Esophagus squamous epithelium (tissue), 5 donors: ENCODE measurements at regions not wholly inside any gene's neighbourhood (a gene's known extent, or its start where the extent isn't known, plus 50 kb on each side); places are given as distances from the start of the nearest gene placed in this dataset.

Experiments used
- DNase-seq: peaks from one replicate; lab custom pipeline; 2025; lab: John Stamatoyannopoulos, UW
- H3K27ac ChIP-seq, 4 donors: fragments of 200-600 bp; sonication (generic); one replicate each; pipeline ENCODE4 v1.5.1; 2016 to 2019; ENCODE audit warnings: mild to moderate bottlenecking in 1 of 4
- H3K27me3 ChIP-seq, 4 donors: fragments of 200-600 bp; sonication (generic); 1 replicate in 3 of 4; 2 replicates in 1 of 4; pipeline versions ENCODE4 v1.5.1 to v1.6.0; 2017 to 2021; ENCODE audit warnings: antibody characterized with exemption in 1 of 4
- H3K36me3 ChIP-seq, 3 donors: fragments of 200-600 bp; sonication (generic); one replicate each; pipeline ENCODE4 v1.5.1; 2016 to 2019
- H3K4me1 ChIP-seq, 3 donors: fragments of 200-600 bp; sonication (generic); one replicate each; pipeline ENCODE4 v1.5.1; 2017 to 2019
- H3K4me3 ChIP-seq, 4 donors: fragments of 200-600 bp; sonication (generic); 1 replicate in 3 of 4; 2 replicates in 1 of 4; pipeline ENCODE4 v1.5.1; 2016 to 2019; ENCODE audit warnings: mild to moderate bottlenecking in 2 of 4, moderate library complexity in 1 of 4
- H3K9me3 ChIP-seq, 3 donors: fragments of 200-600 bp; sonication (generic); one replicate each; pipeline ENCODE4 v1.5.1; 2016 to 2019
- CTCF ChIP-seq, 6 experiments: fragments of 450-650 bp in 4 of 6; fragments of 200-600 bp in 2 of 6; sonication (generic) in 2 of 6; IDR thresholded peaks; one replicate each; pipeline ENCODE4 v1.5.1; 2016 to 2019; ENCODE audit warnings: antibody characterized with exemption in 6 of 6, mild to moderate bottlenecking in 4 of 6, moderate library complexity in 4 of 6
- POLR2A ChIP-seq, 4 donors: fragments of 450-650 bp; IDR thresholded peaks; one replicate each; pipeline ENCODE4 v1.6.1; 2017; ENCODE audit warnings: antibody characterized with exemption in 4 of 4, mild to moderate bottlenecking in 4 of 4, moderate library complexity in 3 of 4
- WGBS, 2 donors: methylation state at CpG; one replicate each; pipeline ENCODE4 v1.1.5; 2018; 5-methylcytosine and 5-hydroxymethylcytosine counted together
- intact Hi-C: fragments of 100-400 bp; cut with DNase I; formaldehyde crosslinking; loops from one replicate; pipeline ENCODE4 v1.15.0; 2022
- donor health status: DM: yes; HTN: yes; CAD: no.

- H3K27me3 ChIP-seq: peaks cover 0 to 46% (median 0%) of the 10 kb centered on the region in 4 donors
- H3K27ac ChIP-seq: no peak overlapping the region
- WGBS, 2 donors: 87 to 92% methylated on average over 7 of the region's 7 CpGs
- DNase-seq: no peak
- H3K9me3 ChIP-seq: no peaks in the 10 kb centered on the region
- TF ChIP-seq POLR2A (IDR thresholded peaks at IDR 0.05): no peak
- TF ChIP-seq CTCF (IDR thresholded peaks at IDR 0.05): no peak
- H3K4me3 ChIP-seq: no peak overlapping the region
- no peaks in the 10 kb centered on the region for H3K36me3 ChIP-seq
- intact Hi-C loops: no loop called here
- H3K4me1 ChIP-seq: no peaks in the 10 kb centered on the region
Measured at GRCh38 chr1:5415606-5416005, 576.6 kb downstream of the NPHP4 start.

GRCh38 chr1:5410652-5411051 lies 581.6 kb downstream of the NPHP4 start:
- Histone ChIP-seq H3K9me3 (no peaks in the 10 kb centered on the region), H3K27me3 (peaks cover 0 to 46% (median 0%) of the 10 kb centered on the region in 4 donors), H3K4me1 (no peaks in the 10 kb centered on the region), H3K4me3 (no peak overlapping the region), H3K36me3 (no peaks in the 10 kb centered on the region), H3K27ac (no peak overlapping the region)
- DNase-seq: no peak
- intact Hi-C loops: no loop called here
- TF ChIP-seq POLR2A (IDR thresholded peaks at IDR 0.05) (no peak), CTCF (IDR thresholded peaks at IDR 0.05) (no peak)
- WGBS, 2 donors: 32 to 57% methylated on average over 1 to 4 of the region's 4 CpGs

DNA sequence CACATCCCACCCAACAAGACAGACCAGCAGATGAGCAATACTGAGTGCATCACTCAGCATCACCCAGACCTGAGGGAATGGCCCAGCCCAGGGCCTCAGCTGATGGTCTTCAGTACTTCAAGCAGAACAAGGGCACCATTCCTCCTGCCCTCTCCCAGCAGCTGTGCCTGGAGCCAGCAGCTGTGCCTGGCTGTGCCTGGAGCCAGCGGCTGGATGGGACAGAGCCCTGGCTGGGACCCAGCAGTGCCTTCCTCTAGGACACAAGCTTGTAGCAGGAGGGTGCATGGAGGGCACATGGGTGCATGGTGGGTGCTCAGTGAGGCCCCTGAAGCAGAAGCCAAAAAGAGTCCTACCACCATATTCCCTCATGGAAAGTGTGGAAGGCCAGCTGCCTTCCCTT lies 583.8 kb downstream of the NPHP4 start:
- Histone ChIP-seq H3K27ac (no peak overlapping the region), H3K36me3 (no peaks in the 10 kb centered on the region), H3K9me3 (no peaks in the 10 kb centered on the region), H3K4me1 (no peaks in the 10 kb centered on the region), H3K27me3 (peaks cover 0 to 48% (median 0%) of the 10 kb centered on the region in 4 donors), H3K4me3 (no peak overlapping the region)
- intact Hi-C loops: no loop called here
- DNase-seq: no peak
- no CpG with 5 or more reads among the region's 1 CpG for WGBS, 2 donors
- no peak for TF ChIP-seq POLR2A (IDR thresholded peaks at IDR 0.05)
- TF ChIP-seq CTCF (IDR thresholded peaks at IDR 0.05): no peak

DNA sequence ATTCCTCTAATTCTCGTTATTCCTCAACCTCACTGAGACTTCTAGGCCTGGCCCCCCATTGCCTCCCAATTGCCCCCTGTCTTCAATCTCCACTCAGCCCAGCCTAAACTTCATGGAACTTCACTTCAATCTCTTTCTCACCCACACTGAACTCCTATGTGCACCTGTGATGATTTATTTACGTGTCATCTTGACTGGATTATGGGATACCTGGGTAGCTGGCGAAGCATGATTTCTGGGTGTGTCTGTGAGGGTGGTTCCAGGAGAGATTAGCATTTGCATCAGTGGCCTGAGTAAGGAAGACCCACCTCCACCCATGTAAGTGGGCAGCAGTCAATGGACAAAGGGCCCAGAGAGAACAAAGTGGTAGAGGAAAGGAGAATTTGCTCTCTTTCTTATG lies 587.0 kb downstream of the NPHP4 start:
- no peak for TF ChIP-seq CTCF (IDR thresholded peaks at IDR 0.05)
- no peak for TF ChIP-seq POLR2A (IDR thresholded peaks at IDR 0.05)
- no peaks in the 10 kb centered on the region for H3K9me3 ChIP-seq
- H3K36me3 ChIP-seq: no peaks in the 10 kb centered on the region
- no peak overlapping the region for H3K4me3 ChIP-seq
- H3K4me1 ChIP-seq: no peaks in the 10 kb centered on the region
- H3K27me3 ChIP-seq: peaks cover 0 to 24% (median 0%) of the 10 kb centered on the region in 4 donors
- no peak for DNase-seq
- no peak overlapping the region for H3K27ac ChIP-seq
- intact Hi-C loops: no loop called here
- 55 to 63% methylated on average over 3 of the region's 3 CpGs for WGBS, 2 donors

GRCh38 chr1:5404412-5405203 lies 587.6 kb downstream of the NPHP4 start:
- peaks cover 0 to 17% (median 0%) of the 10 kb centered on the region in 4 donors for H3K27me3 ChIP-seq
- 76 to 86% methylated on average over 7 of the region's 7 CpGs for WGBS, 2 donors
- no peak overlapping the region for H3K4me3 ChIP-seq
- H3K4me1 ChIP-seq: no peaks in the 10 kb centered on the region
- no peaks in the 10 kb centered on the region for H3K36me3 ChIP-seq
- no peak for TF ChIP-seq POLR2A (IDR thresholded peaks at IDR 0.05)
- TF ChIP-seq CTCF (IDR thresholded peaks at IDR 0.05): no peak
- intact Hi-C loops: no loop called here
- DNase-seq: no peak
- no peak overlapping the region for H3K27ac ChIP-seq
- no peaks in the 10 kb centered on the region for H3K9me3 ChIP-seq
